HL-60/S4 (cell line): ENCODE measurements at regions not wholly inside any gene's neighbourhood (a gene's known extent, or its start where the extent isn't known, plus 50 kb on each side); places are given as distances from the start of the nearest gene placed in this dataset.

Source experiments
- in situ Hi-C: fragments of 300-500 bp; cut with MboI; formaldehyde crosslinking; loops from 2 replicates; pipeline ENCODE4 v1.14.3; 2022; ENCODE audit warnings: low sequenced_read_pairs

- in situ Hi-C loops, result no loop called here
These were observed 807.6 kb downstream of the UQCRFS1 start for GRCh38 chr19:28405346-28405742.

- in situ Hi-C loops, result no loop called here
These were observed 808.5 kb downstream of the UQCRFS1 start for GRCh38 chr19:28404472-28404871.

DNA sequence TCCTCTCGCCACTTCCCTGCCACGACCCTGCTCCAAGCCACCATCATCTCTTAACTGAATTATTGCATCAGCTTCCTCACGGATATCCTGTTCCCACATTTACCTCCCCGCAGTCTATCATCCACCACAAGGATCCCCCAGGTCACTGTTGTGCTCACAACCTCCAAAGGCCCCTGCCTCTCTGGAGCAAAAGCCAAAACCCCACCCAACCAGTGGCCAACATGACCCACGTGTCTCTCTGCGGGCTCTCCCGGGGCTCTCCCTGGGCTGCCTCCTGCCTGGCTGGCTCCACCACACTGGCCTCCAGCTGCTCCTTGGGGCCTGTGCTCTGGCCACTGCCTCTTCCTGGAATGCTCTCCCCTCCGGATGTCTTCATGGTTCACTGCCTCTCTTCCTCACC is 809.3 kb downstream of the UQCRFS1 start:
- in situ Hi-C loops, result no loop called here

GRCh38 chr19:28402701-28403290 is 810.2 kb downstream of the UQCRFS1 start:
- in situ Hi-C loops, result no loop called here

GRCh38 chr19:28401739-28402424 is 811.1 kb downstream of the UQCRFS1 start:
- in situ Hi-C loops, result no loop called here

DNA sequence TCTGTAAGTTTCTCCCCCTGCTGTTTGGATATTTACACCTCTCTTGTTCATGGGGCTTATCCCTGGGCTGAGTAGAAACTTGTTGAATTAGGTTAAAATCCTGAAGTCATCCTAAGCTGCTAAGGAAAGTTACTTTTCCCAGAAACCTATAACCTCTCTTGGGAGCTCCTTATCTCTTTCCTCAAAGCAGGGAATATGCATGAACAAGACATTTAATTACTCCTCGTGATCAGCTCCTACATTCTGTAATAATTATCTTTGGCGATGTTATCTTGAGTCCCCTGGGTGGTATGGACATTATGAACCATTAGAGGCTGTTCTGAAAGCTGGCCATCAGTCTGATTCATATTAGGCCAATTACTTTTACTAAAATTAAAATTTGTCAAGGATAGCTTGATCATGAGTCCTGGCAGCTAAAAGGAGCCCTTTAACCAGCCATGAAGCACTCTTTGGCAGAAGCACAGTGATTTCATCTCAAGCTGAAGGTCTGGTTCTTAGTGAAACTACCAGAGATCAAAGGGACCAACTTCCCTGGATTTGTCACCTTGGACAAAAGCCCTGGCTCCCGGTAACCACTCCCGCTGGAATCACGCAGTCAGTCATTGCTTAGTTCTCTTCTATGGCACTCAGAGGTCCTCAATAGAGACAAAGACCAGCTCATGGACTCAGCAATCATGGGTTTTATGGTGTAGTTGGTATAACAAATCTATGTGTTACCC is 811.8 kb downstream of the UQCRFS1 start:
- in situ Hi-C loops, result no loop called here

DNA sequence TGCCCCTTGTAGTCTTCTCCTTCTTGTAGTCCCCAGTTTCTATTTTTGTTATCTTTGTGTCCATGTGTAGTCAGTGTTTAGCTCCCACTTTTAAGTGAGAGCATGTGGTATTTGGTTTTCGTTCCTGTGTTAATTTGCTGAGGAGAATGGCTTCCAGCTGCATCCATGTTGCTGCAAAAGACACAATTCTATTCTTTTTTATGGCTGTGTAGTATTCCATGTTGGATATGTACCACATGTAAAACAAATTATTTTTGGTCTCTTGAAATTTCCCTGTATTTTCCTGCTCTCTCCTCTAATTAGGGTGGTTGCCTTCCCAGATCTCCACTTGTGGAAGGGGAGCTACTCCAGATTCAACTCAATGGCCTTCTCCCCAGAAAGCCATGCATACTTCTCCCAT is 813.8 kb downstream of the UQCRFS1 start:
- in situ Hi-C loops, result no loop called here

DNA sequence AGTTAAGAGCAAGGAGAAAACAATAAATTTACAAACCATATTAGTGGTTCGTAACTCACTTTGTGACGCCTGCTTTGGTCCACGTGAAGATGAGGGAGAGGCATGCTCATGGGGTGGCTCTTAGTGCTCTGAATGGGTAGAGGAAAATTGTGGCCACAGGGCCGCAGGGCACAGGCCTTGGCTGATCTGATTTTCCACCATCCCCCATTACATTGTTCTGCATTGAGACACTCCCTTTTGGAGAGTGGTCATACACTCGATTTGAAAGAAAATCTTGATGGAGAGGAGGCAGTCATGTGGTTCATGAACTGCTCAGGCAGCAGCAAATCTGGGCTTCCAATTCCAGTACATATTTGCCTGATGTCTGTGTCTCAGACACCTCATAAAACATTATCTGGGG is 815.2 kb downstream of the UQCRFS1 start:
- in situ Hi-C loops, result no loop called here

GRCh38 chr19:28397306-28397705 is 815.6 kb downstream of the UQCRFS1 start:
- in situ Hi-C loops, result no loop called here

DNA sequence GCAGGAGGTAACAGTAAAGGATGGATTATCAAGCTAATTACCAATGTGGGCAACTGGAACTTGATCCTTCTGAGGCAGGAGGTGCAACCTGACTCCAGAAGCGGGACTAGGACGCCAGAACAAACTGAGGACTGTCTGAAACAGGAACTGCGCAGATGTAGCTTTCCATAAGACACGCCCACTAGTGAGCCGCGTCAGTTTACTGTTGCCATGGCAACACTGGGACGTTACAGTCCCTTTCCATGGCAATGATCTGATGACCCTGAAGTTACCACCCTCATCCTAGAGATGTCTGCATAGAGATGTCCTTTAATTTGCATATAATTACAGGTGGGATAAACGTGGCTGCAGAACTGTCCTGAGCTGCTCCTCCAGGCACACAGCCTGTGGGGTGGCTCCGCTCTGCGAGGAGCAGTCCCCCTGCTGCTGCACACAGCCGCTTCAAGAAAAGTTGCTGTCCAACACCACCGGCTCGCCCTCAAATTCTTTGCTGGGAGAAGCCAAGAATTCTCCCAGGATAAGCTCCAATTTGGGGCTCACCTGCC is 816.6 kb downstream of the UQCRFS1 start:
- in situ Hi-C loops, result no loop called here

DNA sequence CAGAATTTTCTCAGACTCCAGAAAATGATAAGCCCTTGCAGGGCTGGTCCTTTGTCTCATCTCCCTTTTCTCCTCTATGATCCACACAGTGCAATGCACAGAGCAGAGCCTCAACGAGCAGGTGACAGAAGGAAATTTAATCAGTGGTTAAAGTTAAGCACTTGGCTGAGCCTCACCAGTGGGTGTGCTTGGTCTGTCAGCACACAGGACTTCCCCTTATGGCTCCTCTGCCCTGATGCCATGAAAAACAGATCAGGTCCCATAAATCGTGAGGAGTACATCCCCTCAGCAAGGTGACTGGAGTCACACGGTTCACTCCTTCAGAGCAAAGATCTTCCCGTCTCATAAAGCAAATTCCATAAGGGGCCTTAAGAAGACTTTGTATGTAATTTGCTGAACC is 818.2 kb downstream of the UQCRFS1 start:
- in situ Hi-C loops, result no loop called here

DNA sequence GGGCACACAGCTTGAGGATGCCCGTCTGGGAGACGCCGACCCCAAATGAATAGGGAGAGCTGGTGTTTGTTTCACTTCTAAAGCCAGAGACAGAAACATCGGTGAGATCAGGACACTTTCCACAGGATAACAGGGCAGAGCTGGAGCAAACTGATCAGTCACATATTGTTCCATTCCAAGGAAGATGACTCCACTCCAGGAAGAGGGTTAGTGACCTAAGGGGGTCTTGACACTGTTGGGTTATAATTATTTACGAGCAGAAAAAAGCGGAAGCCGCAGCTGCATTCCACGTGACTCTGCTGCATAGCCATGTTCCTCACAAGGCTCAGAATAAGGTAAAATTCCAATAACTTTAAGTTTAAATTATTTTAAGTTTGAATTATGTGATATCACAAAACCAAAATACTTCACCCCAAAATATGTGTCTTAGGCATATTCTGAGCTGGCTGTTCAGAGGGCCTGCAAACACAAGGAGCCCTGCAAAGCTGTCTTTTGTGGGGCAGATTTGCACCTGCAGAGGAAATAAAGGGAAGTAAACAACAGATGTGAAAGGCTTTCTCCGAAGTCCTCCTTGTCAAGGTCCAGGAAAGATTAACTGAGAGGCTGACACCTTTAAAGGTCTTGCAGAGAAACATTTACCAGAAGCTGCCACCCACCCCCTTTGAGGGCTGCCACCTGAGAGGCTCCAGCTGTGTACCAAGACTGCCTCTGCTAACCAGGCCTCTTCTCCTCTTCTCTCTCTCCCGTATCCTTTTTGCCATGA is 819.2 kb downstream of the UQCRFS1 start:
- in situ Hi-C loops, result no loop called here

GRCh38 chr19:28388988-28389387 is 824.0 kb downstream of the UQCRFS1 start:
- in situ Hi-C loops, result no loop called here

- in situ Hi-C loops, result no loop called here
These were observed 825.4 kb downstream of the UQCRFS1 start for GRCh38 chr19:28387507-28387906.

- in situ Hi-C loops, result no loop called here
These were observed 826.5 kb downstream of the UQCRFS1 start for GRCh38 chr19:28386470-28386869.

DNA sequence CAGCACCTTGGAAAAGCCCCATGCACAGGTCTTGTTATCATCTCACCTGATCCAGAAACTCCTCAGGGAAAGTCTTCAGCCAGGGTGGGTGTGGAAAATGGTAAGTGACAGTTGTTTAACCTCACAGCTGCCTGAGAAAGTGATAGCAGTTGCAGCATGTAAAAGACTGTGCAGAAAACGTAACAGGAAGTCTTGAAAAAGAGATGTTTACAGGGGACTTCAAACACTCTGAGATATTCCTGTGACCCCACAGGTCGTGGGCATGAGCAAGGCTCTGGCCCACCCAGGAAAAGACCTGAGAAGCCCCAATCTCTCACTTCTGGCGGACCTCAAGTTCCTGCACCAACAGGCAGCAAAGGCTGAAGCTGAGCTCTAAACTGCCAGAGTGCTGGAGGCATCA is 826.9 kb downstream of the UQCRFS1 start:
- in situ Hi-C loops, result no loop called here

DNA sequence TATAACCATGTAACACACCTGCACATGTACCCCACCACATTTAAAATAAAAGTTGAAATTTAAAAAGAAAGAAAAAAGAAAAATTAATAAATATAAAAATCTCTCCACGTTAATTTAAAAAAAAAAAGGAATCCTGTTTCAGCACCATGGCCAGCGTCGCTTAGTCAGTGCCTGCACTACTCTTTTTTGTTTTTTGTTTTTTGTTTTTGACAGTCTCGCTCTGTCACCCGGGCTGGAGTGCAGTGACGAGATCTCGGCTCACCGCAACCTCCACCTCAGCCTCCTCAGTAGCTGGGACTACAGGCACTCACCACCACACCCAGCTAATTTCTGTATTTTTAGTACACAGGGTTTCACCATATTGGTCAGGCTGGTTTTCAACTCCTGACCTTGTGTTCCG is 835.9 kb downstream of the UQCRFS1 start:
- in situ Hi-C loops, result no loop called here

- in situ Hi-C loops, result no loop called here
These were observed 838.0 kb downstream of the UQCRFS1 start for GRCh38 chr19:28374971-28375370.

DNA sequence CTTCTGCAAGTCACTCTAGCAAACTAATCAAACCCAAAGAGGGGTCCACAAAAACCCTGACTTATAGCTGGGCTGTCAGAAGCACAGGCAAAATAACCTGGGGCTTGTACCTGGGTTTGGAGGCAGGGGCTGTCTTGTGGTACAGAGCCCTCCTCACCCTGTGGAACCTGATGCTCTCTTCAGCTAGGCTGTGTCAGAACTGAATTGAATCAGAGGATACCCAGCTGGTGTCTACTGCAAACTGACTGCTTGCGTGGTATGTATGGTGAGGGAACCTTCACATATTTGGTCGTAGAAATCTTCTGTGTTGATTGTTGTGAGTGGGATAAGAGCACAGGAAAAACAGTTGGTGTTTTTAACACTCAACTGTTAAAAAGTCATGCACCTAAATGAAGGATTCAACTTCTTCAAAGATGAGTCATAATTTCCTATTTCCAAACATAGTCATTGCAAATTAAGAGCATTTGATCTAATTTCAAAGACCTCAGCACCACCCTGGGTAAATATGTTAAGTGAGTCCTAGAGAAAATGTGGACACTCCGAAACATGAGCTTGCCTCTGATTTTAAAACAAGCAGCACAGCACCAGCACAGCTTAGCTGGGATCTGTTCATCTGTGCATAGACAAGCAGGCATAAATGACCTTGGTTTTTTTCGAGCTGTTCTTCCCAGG is 840.2 kb downstream of the UQCRFS1 start:
- in situ Hi-C loops, result no loop called here

DNA sequence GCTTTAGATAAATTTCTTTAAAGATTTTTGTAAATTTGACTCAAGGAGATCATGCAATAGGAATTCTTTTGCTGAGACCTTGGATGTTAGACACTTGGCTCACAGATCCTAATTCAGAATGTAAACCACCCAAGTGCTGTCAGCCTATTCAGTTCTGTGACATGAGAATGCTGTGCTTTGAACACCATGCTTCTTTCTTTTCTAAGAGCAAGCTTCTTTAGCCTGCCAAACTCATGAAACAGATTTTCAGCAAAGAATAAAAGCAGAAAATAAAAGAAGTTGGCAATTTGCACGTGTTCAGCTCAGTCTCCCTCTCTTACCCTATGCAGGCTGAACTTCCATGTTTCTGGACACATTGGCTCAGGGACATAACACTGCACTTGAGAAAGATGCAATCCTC is 845.8 kb downstream of the UQCRFS1 start:
- in situ Hi-C loops, result no loop called here

GRCh38 chr19:28363254-28363653 is 849.7 kb downstream of the UQCRFS1 start:
- in situ Hi-C loops, result no loop called here
